SK-N-SH treated with all-trans-retinoic acid at 6 μM for 48 hours (cell line): ENCODE measurements at regions not wholly inside any gene's neighbourhood (a gene's known extent, or its start where the extent isn't known, plus 50 kb on each side); places are given as distances from the start of the nearest gene placed in this dataset.
"Not testable (repeated sequence)": the region's sequence is repeated elsewhere in the genome, so short reads cannot be mapped to it uniquely, and the experiment has no call there.

Source experiments
- CREB5 ChIP-seq: fragments of 250-450 bp; sonication (Bioruptor Pico); IDR thresholded peaks from 2 replicates; pipeline ENCODE4 v1.5.1; 2020; ENCODE audit warnings: low read depth, mild to moderate bottlenecking, moderate library complexity
- GLIS3 ChIP-seq: fragments of 250-450 bp; sonication (Bioruptor Pico); IDR thresholded peaks from 2 replicates; pipeline ENCODE4 v1.5.0; 2020; ENCODE audit warnings: mild to moderate bottlenecking, moderate library complexity
- TSHZ2 ChIP-seq: fragments of 250-450 bp; sonication (Bioruptor Pico); IDR thresholded peaks from 2 replicates; pipeline ENCODE4 v1.5.0; 2020; ENCODE audit warnings: mild to moderate bottlenecking, moderate library complexity
- ZNF565 ChIP-seq: fragments of 450-650 bp; formaldehyde crosslinking; conservative IDR thresholded peaks from 2 replicates; pipeline ENCODE4 v1.5.0; 2020; ENCODE audit warnings: low read depth, mild to moderate bottlenecking, moderate library complexity
- ZNF70 ChIP-seq: fragments of 450-650 bp; formaldehyde crosslinking; IDR thresholded peaks from 2 replicates; pipeline ENCODE4 v1.5.0; 2020; ENCODE audit warnings: mild to moderate bottlenecking, moderate library complexity

- TF ChIP-seq TSHZ2, GLIS3, ZNF565, CREB5, ZNF70 (CRISPR knock-in tag): not testable (repeated sequence)
Observed at GRCh38 chr13:112176141-112177119, 109.5 kb downstream of the SOX1 start.
